SK-N-SH treated with all-trans-retinoic acid at 6 μM for 48 hours (cell line): ENCODE measurements at regions not wholly inside any gene's neighbourhood (a gene's known extent, or its start where the extent isn't known, plus 50 kb on each side); places are given as distances from the start of the nearest gene placed in this dataset.
"Not testable (repeated sequence)": the region's sequence is repeated elsewhere in the genome, so short reads cannot be mapped to it uniquely, and the experiment has no call there.

Experiments used
- ATAC-seq: fragments of 200-7000 bp; cut with Tn5 transposase; 3 replicates; pipeline ENCODE4 v1.9.1; 2020; ENCODE audit warnings: mild to moderate bottlenecking, moderate library complexity
- ARNTL ChIP-seq: fragments of 450-650 bp; formaldehyde crosslinking; IDR thresholded peaks from 2 replicates; pipeline ENCODE4 v1.5.0; 2020; ENCODE audit warnings: low read depth, mild to moderate bottlenecking, moderate library complexity, borderline replicate concordance
- BACH2 ChIP-seq: fragments of 250-450 bp; sonication (Bioruptor Pico); IDR thresholded peaks from 2 replicates; pipeline ENCODE4 v1.9.0; 2021; ENCODE audit warnings: mild to moderate bottlenecking, borderline replicate concordance
- ESRRG ChIP-seq: fragments of 250-450 bp; sonication (Bioruptor Pico); IDR thresholded peaks from 2 replicates; pipeline ENCODE4 v1.6.1; 2021; ENCODE audit warnings: mild to moderate bottlenecking
- PPARA ChIP-seq: fragments of 250-450 bp; sonication (Bioruptor Pico); IDR thresholded peaks from 2 replicates; pipeline ENCODE4 v1.5.0; 2020; ENCODE audit warnings: mild to moderate bottlenecking, borderline replicate concordance
- TCF4 ChIP-seq: fragments of 250-450 bp; sonication (Bioruptor Pico); IDR thresholded peaks from 2 replicates; pipeline ENCODE4 v1.8.0; 2021; ENCODE audit warnings: mild to moderate bottlenecking, moderate library complexity, borderline replicate concordance
- ZFP30 ChIP-seq: fragments of 450-650 bp; formaldehyde crosslinking; IDR thresholded peaks from 2 replicates; pipeline ENCODE4 v1.5.0; 2022; ENCODE audit warnings: mild to moderate bottlenecking, moderate library complexity
- ZNF70 ChIP-seq: fragments of 450-650 bp; formaldehyde crosslinking; IDR thresholded peaks from 2 replicates; pipeline ENCODE4 v1.5.0; 2020; ENCODE audit warnings: mild to moderate bottlenecking, moderate library complexity

GRCh38 chr4:49154308-49155103 lies 168.4 kb downstream of the CWH43 start:
- peak; percentile 76 for ATAC-seq

GRCh38 chr4:49155270-49155669 lies 169.2 kb downstream of the CWH43 start:
- not testable (repeated sequence) for ATAC-seq

GRCh38 chr4:49156309-49156708 lies 170.2 kb downstream of the CWH43 start:
- ATAC-seq, result 0 out of 3 replicates have a peak, but pooled peaks have one; percentile 29

- ATAC-seq, result not testable (repeated sequence)
Observed at GRCh38 chr4:49157630-49158029, 171.6 kb downstream of the CWH43 start.

- not testable (repeated sequence) for ATAC-seq
Observed at GRCh38 chr4:49161111-49161541, 175.1 kb downstream of the CWH43 start.

- not testable (repeated sequence) for ATAC-seq
Observed at GRCh38 chr4:49164916-49165315, 178.8 kb downstream of the CWH43 start.

- not testable (repeated sequence) for ATAC-seq
Observed at GRCh38 chr4:49177847-49178246, 191.8 kb downstream of the CWH43 start.

GRCh38 chr4:49181088-49181487 lies 195.0 kb downstream of the CWH43 start:
- ATAC-seq, result not testable (repeated sequence)

GRCh38 chr4:49211396-49212194 lies 225.5 kb downstream of the CWH43 start:
- ATAC-seq, result not testable (repeated sequence)

GRCh38 chr4:49213250-49213649 lies 227.2 kb downstream of the CWH43 start:
- ATAC-seq, result not testable (repeated sequence)

- ATAC-seq, result not testable (repeated sequence)
Observed at GRCh38 chr4:49213750-49214149, 227.7 kb downstream of the CWH43 start.

GRCh38 chr4:49214453-49215081 lies 228.5 kb downstream of the CWH43 start:
- ATAC-seq, result not testable (repeated sequence)

GRCh38 chr4:49215082-49215479 lies 229.0 kb downstream of the CWH43 start:
- ATAC-seq, result not testable (repeated sequence)

- not testable (repeated sequence) for ATAC-seq
Observed at GRCh38 chr4:49216606-49217005, 230.5 kb downstream of the CWH43 start.

- TF ChIP-seq ARNTL (no peak), ZFP30 (CRISPR knock-in tag) (no peak), ZNF70 (CRISPR knock-in tag) (no peak), PPARA (CRISPR knock-in tag) (no peak), TCF4 (CRISPR knock-in tag) (no peak), ESRRG (CRISPR knock-in tag) (no peak), BACH2 (CRISPR knock-in tag) (no peak)
- TF ChIP-seq, all 23 proteins: peak for 0
- no peak for ATAC-seq
Observed at GRCh38 chr4:49217492-49217891, 231.4 kb downstream of the CWH43 start.

GRCh38 chr4:49218094-49218493 lies 232.0 kb downstream of the CWH43 start:
- not testable (repeated sequence) for ATAC-seq

GRCh38 chr4:49218931-49219330 lies 232.9 kb downstream of the CWH43 start:
- ATAC-seq, result not testable (repeated sequence)

GRCh38 chr4:49219489-49220225 lies 233.6 kb downstream of the CWH43 start:
- not testable (repeated sequence) for ATAC-seq
